ENCODE measurements at regions not wholly inside any gene's neighbourhood (a gene's known extent, or its start where the extent isn't known, plus 50 kb on each side); places are given as distances from the start of the nearest gene placed in this dataset.

GRCh38 chr12:115472852-115473251 lies 788.9 kb upstream of the TBX3 start:
- TF ChIP-seq POLR2A (IDR thresholded peaks at IDR 0.05; ENCODE audit: low read depth, low read length) = no peak
- no peak for DNase-seq (ENCODE audit: insufficient read length, low spot score)
- FAIRE-seq = no peak

DNA sequence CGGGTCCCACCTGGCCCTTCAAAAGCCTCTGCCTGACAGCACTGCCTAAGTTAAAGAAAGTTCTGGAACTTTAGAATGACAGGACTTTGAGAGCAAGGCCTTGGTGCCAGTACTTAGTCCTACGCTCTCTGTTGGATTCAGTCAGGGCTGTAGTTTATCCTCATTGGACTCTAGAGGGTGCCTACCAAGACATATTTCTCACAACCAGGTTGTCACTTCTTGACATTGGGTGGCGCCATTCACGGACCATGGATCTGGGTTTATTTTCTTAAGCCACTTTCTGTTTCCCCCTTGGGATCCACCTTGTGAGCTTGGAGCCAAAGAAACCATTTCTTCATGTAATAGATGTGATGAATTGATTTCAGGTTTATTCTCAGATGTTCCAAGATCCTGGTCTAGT lies 787.0 kb upstream of the TBX3 start:
- DNase-seq (ENCODE audit: insufficient read length, low spot score) = no peak
- no peak for FAIRE-seq
- no peak for TF ChIP-seq POLR2A (IDR thresholded peaks at IDR 0.05; ENCODE audit: low read depth, low read length)

- FAIRE-seq (no peak), DNase-seq (ENCODE audit: insufficient read length, low spot score) (no peak)
- no peak for TF ChIP-seq POLR2A (IDR thresholded peaks at IDR 0.05; ENCODE audit: low read depth, low read length)
Measured at GRCh38 chr12:115470526-115470925, 786.6 kb upstream of the TBX3 start.

DNA sequence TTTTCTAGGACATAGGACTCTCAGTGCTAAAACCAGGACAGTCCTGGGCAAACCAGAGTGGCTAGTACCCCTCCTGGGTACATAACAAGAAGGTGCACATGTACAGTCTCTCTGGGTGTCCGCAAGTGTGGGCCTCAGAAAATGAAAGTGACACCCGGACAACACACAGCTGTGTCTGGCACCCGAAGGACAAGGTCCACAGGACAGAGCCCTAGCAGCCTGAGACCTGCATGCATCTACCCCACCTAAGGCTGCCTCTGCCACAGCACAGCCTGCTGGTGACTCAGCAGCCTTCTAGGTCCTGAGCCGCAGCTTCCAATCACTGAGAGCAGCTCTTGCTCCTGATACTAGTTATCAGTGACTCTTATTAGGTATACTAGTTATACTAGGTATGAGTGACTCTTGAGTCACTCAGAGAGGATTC lies 784.1 kb upstream of the TBX3 start:
- no peak for TF ChIP-seq POLR2A (IDR thresholded peaks at IDR 0.05; ENCODE audit: low read depth, low read length)
- no peak for FAIRE-seq

DNA sequence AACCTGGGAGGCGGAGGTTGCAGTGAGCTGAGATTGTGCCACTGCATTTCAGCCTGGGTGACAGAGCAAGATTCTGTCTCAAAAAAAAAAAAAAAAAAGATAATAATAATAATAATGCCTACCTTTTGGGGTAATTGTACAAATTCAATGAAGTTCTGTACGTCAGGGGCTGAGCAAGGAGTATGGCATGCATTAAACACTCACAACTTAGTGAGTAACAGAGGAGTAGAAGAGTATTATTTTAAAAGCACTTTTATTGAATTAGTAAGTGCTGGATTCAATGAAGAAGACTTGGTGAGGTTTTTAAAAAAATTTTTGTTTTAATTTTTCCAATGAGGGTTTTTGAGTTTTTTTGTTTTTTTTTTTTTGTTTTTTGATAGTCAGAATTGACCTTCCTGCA lies 783.6 kb upstream of the TBX3 start:
- no peak for FAIRE-seq
- DNase-seq (ENCODE audit: insufficient read length, low spot score) = no peak
- no peak for TF ChIP-seq POLR2A (IDR thresholded peaks at IDR 0.05; ENCODE audit: low read depth, low read length)

More for the DNA sequence above, 784.1 kb upstream of the TBX3 start:
- no peak for DNase-seq (ENCODE audit: insufficient read length, low spot score)

GRCh38 chr12:115466076-115466475 lies 782.1 kb upstream of the TBX3 start:
- TF ChIP-seq POLR2A (IDR thresholded peaks at IDR 0.05; ENCODE audit: low read depth, low read length) = no peak
- DNase-seq (ENCODE audit: insufficient read length, low spot score) (no peak), FAIRE-seq (no peak)

DNA sequence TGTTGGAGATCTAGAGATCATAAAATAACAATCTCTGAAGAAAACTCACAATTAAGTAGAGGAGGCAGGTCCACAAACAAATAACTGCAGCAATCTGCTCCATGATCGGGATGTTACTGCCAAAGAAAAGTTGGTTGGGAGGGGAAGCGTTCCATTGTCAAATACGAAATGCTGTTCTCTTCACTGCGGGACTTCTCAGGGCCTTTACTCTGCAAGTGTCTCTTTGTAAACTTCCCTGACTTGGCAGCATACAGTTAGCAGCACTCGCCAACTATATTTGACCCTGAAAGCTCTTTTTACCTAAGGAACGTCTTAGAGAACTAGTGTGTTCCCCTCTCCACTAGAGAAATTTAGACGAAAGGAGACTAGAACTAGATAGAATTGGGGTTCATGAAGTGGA lies 780.7 kb upstream of the TBX3 start:
- TF ChIP-seq POLR2A (IDR thresholded peaks at IDR 0.05; ENCODE audit: low read depth, low read length) = no peak
- no peak for FAIRE-seq
- no peak for DNase-seq (ENCODE audit: insufficient read length, low spot score)

GRCh38 chr12:115464111-115464581 lies 780.2 kb upstream of the TBX3 start:
- TF ChIP-seq POLR2A (IDR thresholded peaks at IDR 0.05; ENCODE audit: low read depth, low read length) = no peak
- FAIRE-seq (no peak), DNase-seq (ENCODE audit: insufficient read length, low spot score) (no peak)

- TF ChIP-seq POLR2A (IDR thresholded peaks at IDR 0.05; ENCODE audit: low read depth, low read length) = no peak
- FAIRE-seq = no peak
Measured at GRCh38 chr12:115461401-115461800, 777.4 kb upstream of the TBX3 start.

DNA sequence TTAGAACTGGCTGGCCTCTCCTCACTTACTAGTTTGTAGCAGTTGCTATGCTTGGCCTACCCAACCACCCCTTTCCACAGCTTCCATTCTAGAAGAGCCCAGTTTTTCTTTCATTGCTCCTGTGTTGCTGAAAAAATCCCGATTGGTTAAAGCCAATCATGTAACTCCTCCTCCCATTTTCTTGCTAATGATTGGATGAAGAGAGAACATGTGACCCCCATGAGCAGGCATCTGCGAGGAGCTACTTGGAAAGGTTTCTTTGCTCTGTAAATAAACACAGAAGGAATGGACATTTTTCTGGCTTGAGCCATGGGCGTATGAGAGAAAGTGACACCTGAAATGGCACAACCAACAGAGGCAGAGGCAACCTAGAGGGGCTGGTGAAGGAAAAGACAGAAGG lies 773.8 kb upstream of the TBX3 start:
- FAIRE-seq (peak; percentile 20), DNase-seq (ENCODE audit: insufficient read length, low spot score) (no peak)
- no peak for TF ChIP-seq POLR2A (IDR thresholded peaks at IDR 0.05; ENCODE audit: low read depth, low read length)

More at GRCh38 chr12:115461401-115461800, 777.4 kb upstream of the TBX3 start:
- no peak for DNase-seq (ENCODE audit: insufficient read length, low spot score)

GRCh38 chr12:115456946-115457689 lies 773.1 kb upstream of the TBX3 start:
- no peak for FAIRE-seq
- TF ChIP-seq POLR2A (IDR thresholded peaks at IDR 0.05; ENCODE audit: low read depth, low read length) = no peak
- peak; percentile 25 for DNase-seq (ENCODE audit: insufficient read length, low spot score)

GRCh38 chr12:115455268-115455681 lies 771.3 kb upstream of the TBX3 start:
- no peak for TF ChIP-seq POLR2A (IDR thresholded peaks at IDR 0.05; ENCODE audit: low read depth, low read length)
- DNase-seq (ENCODE audit: insufficient read length, low spot score) = no peak
- no peak for FAIRE-seq

DNA sequence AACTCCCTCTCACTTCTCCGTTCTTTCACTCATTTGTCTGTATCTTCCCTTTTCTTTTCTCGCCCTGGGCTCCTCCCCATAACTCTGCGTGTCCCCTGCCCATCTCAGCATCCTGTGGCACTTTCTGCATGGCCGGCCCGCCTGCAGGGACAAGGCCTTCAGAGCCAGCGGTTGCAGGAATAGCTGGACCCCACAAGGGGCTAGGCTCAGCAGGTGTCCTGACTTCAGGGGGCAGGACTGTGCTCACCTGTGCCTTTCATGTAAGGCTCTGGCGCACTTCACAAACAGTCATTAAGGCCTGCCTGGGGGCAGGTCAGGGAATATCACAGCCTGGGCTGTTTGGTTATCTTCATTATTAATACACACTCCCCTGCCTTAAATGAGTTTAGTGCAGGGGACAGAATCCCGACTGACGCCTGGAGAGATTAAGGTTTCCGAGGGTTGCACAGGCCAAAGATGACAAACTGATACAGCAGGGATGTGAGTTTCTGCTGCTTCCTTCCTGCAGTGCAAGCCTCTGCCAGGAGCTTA lies 768.8 kb upstream of the TBX3 start:
- no peak for TF ChIP-seq POLR2A (IDR thresholded peaks at IDR 0.05; ENCODE audit: low read depth, low read length)
- FAIRE-seq (no peak), DNase-seq (ENCODE audit: insufficient read length, low spot score) (no peak)

GRCh38 chr12:115451780-115452736 lies 768.1 kb upstream of the TBX3 start:
- DNase-seq (ENCODE audit: insufficient read length, low spot score) (no peak), FAIRE-seq (no peak)
- no peak for TF ChIP-seq POLR2A (IDR thresholded peaks at IDR 0.05; ENCODE audit: low read depth, low read length)

All from H54 (cell line).